Pulmonary artery endothelial cell (primary cell): ENCODE measurements at regions not wholly inside any gene's neighbourhood (a gene's known extent, or its start where the extent isn't known, plus 50 kb on each side); places are given as distances from the start of the nearest gene placed in this dataset.
A peak's percentile ranks its signal among the peaks of the same experiment; 100 is the strongest.
"Not testable (repeated sequence)": the region's sequence is repeated elsewhere in the genome, so short reads cannot be mapped to it uniquely, and the experiment has no call there.

Source experiments
- DNase-seq: peaks from one replicate; pipeline ENCODE4 v3.0.0-alpha.2; 2011; ENCODE audit warnings: low read depth, low spot score

GRCh38 chr6:12507636-12508035, 208.9 kb upstream of the PHACTR1 start:
- DNase-seq, result no peak

- DNase-seq, result no peak
These were observed 208.0 kb upstream of the PHACTR1 start for GRCh38 chr6:12508553-12508952.

- no peak for DNase-seq
These were observed 207.5 kb upstream of the PHACTR1 start for GRCh38 chr6:12509060-12509459.

- DNase-seq, result no peak
These were observed 200.5 kb upstream of the PHACTR1 start for GRCh38 chr6:12516070-12516469.

GRCh38 chr6:12522347-12522746, 194.2 kb upstream of the PHACTR1 start:
- no peak for DNase-seq

GRCh38 chr6:12523726-12524125, 192.8 kb upstream of the PHACTR1 start:
- no peak for DNase-seq

GRCh38 chr6:12525276-12525675, 191.3 kb upstream of the PHACTR1 start:
- no peak for DNase-seq

- no peak for DNase-seq
These were observed 189.2 kb upstream of the PHACTR1 start for GRCh38 chr6:12527339-12527738.

- peak; percentile 33 for DNase-seq
These were observed 188.4 kb upstream of the PHACTR1 start for GRCh38 chr6:12528136-12528535.

- DNase-seq, result peak; percentile 76
These were observed 187.8 kb upstream of the PHACTR1 start for GRCh38 chr6:12528581-12529363.

GRCh38 chr6:12529364-12530019, 187.1 kb upstream of the PHACTR1 start:
- DNase-seq, result no peak

- no peak for DNase-seq
These were observed 186.2 kb upstream of the PHACTR1 start for GRCh38 chr6:12530345-12530744.

GRCh38 chr6:12533586-12533985, 183.0 kb upstream of the PHACTR1 start:
- no peak for DNase-seq

GRCh38 chr6:12534069-12534853, 182.3 kb upstream of the PHACTR1 start:
- DNase-seq, result no peak

GRCh38 chr6:12535586-12536314, 180.8 kb upstream of the PHACTR1 start:
- DNase-seq, result no peak

GRCh38 chr6:12536416-12536815, 180.2 kb upstream of the PHACTR1 start:
- DNase-seq, result no peak

- DNase-seq, result peak; percentile 88
These were observed 179.2 kb upstream of the PHACTR1 start for GRCh38 chr6:12537389-12537788.

GRCh38 chr6:12538881-12539357, 177.6 kb upstream of the PHACTR1 start:
- peak; percentile 94 for DNase-seq

GRCh38 chr6:12542319-12543115, 174.1 kb upstream of the PHACTR1 start:
- DNase-seq, result not testable (repeated sequence)

GRCh38 chr6:12543953-12544352, 172.6 kb upstream of the PHACTR1 start:
- no peak for DNase-seq
